Stomach (tissue), 8 donors: ENCODE measurements at regions not wholly inside any gene's neighbourhood (a gene's known extent, or its start where the extent isn't known, plus 50 kb on each side); places are given as distances from the start of the nearest gene placed in this dataset.

Experiments
- DNase-seq, 2 donors: peaks; one replicate each; pipeline versions ENCODE4 v3.0.0 to v3.0.0-alpha.2; 2013 to 2019
- H3K27ac ChIP-seq, 5 donors: fragments of 200-600 bp in 4 of 5; sonication (generic) in 4 of 5; one replicate each; pipeline ENCODE4 v1.5.1; 2013 to 2019; ENCODE audit warnings: mild to moderate bottlenecking in 1 of 5, moderate library complexity in 1 of 5
- H3K27me3 ChIP-seq, 3 donors: fragments of 200-600 bp; sonication (generic); one replicate each; pipeline ENCODE4 v1.5.1; 2017 to 2019; ENCODE audit warnings: mixed run types in 1 of 3
- H3K36me3 ChIP-seq, 4 donors: fragments of 200-600 bp; sonication (generic); 1 replicate in 3 of 4; 2 replicates in 1 of 4; pipeline ENCODE4 v1.5.1; 2016 to 2019
- H3K4me1 ChIP-seq, 4 donors: fragments of 200-600 bp; sonication (generic); one replicate each; pipeline ENCODE4 v1.5.1; 2016 to 2019
- H3K4me3 ChIP-seq, 4 donors: fragments of 200-600 bp; sonication (generic) in 3 of 4; one replicate each; pipeline ENCODE4 v1.5.1; 2016 to 2019; ENCODE audit warnings: mild to moderate bottlenecking in 1 of 4
- H3K9me3 ChIP-seq, 4 donors: fragments of 200-600 bp; sonication (generic); one replicate each; pipeline ENCODE4 v1.5.1; 2016 to 2019
- CTCF ChIP-seq, 7 experiments: fragments of 450-650 bp in 4 of 7; fragments of 200-600 bp in 3 of 7; sonication (generic) in 3 of 7; IDR thresholded peaks; one replicate each; pipeline ENCODE4 v1.5.1; 2016 to 2019; ENCODE audit warnings: antibody characterized with exemption in 7 of 7, control low read depth in 2 of 7, mild to moderate bottlenecking in 1 of 7
- EP300 ChIP-seq: sonication (generic); formaldehyde crosslinking; IDR thresholded peaks from one replicate; pipeline ENCODE4 v1.6.1; 2017; ENCODE audit warnings: antibody characterized with exemption
- POLR2A ChIP-seq, 4 donors: fragments of 450-650 bp; IDR thresholded peaks; one replicate each; pipeline ENCODE4 v1.6.1; 2016; ENCODE audit warnings: antibody characterized with exemption in 4 of 4, control low read depth in 2 of 4, mild to moderate bottlenecking in 1 of 4, moderate library complexity in 1 of 4
- POLR2AphosphoS5 ChIP-seq, 3 donors: sonication (generic); formaldehyde crosslinking; IDR thresholded peaks; one replicate each; pipeline ENCODE4 v1.6.1; 2016; ENCODE audit warnings: antibody characterized with exemption in 3 of 3
- WGBS, 5 donors: extraction: QIAGEN DNeasy Blood & Tissue Kit in 3 of 5; methylation state at CpG; one replicate each; pipeline versions ENCODE4 v1.1.5 to v1.1.7; 2013 to 2018; 5-methylcytosine and 5-hydroxymethylcytosine counted together
- intact Hi-C: fragments of 100-400 bp; cut with DNase I; formaldehyde crosslinking; loops from one replicate; pipeline ENCODE4 v1.15.1; 2023; ENCODE audit warnings: low total_unique reads
- donor health status: healthy with polysubstance abuse.
- donor health status: Bipolar disorder and iron deficiency.
- donor health status: healthy.

GRCh38 chr5:164364237-164365208 is 859.1 kb downstream of the MAT2B start:
- Histone ChIP-seq H3K27me3 (no peaks in the 10 kb centered on the region), H3K4me3 (no peak overlapping the region), H3K27ac (no peak overlapping the region), H3K36me3 (no peaks in the 10 kb centered on the region), H3K9me3 (no peaks in the 10 kb centered on the region), H3K4me1 (no peaks in the 10 kb centered on the region)
- intact Hi-C loops = no loop called here
- TF ChIP-seq POLR2A (IDR thresholded peaks at IDR 0.05) (no peak), CTCF (IDR thresholded peaks at IDR 0.05) (no peak), POLR2AphosphoS5 (IDR thresholded peaks at IDR 0.05) (no peak), EP300 (no peak)
- WGBS, 5 donors = 76 to 88% (median 83%) methylated on average over 7 of the region's 7 CpGs
- DNase-seq = no peak

GRCh38 chr5:164370841-164371240 is 865.4 kb downstream of the MAT2B start:
- intact Hi-C loops = no loop called here
- 85 to 93% (median 91%) methylated on average over 4 of the region's 4 CpGs for WGBS, 5 donors

GRCh38 chr5:164372892-164373291 is 867.5 kb downstream of the MAT2B start:
- intact Hi-C loops = no loop called here
- Histone ChIP-seq H3K4me3 (no peak overlapping the region), H3K27me3 (no peaks in the 10 kb centered on the region), H3K9me3 (no peaks in the 10 kb centered on the region), H3K36me3 (no peaks in the 10 kb centered on the region), H3K4me1 (no peaks in the 10 kb centered on the region), H3K27ac (no peak overlapping the region)
- no peak for TF ChIP-seq POLR2AphosphoS5 (IDR thresholded peaks at IDR 0.05)
- no peak for TF ChIP-seq CTCF (IDR thresholded peaks at IDR 0.05)
- no peak for TF ChIP-seq EP300
- no peak for TF ChIP-seq POLR2A (IDR thresholded peaks at IDR 0.05)
- DNase-seq = no peak
- 81 to 91% (median 87%) methylated on average over 1 of the region's 1 CpG for whole genome bisulfite sequencing, 5 donors

More at GRCh38 chr5:164370841-164371240, 865.4 kb downstream of the MAT2B start:
- Histone ChIP-seq H3K9me3 (no peaks in the 10 kb centered on the region), H3K4me3 (no peak overlapping the region), H3K36me3 (no peaks in the 10 kb centered on the region), H3K27me3 (no peaks in the 10 kb centered on the region), H3K27ac (no peak overlapping the region), H3K4me1 (no peaks in the 10 kb centered on the region)
- TF ChIP-seq POLR2A (IDR thresholded peaks at IDR 0.05) = no peak
- TF ChIP-seq CTCF (IDR thresholded peaks at IDR 0.05) = no peak
- TF ChIP-seq POLR2AphosphoS5 (IDR thresholded peaks at IDR 0.05) = no peak
- TF ChIP-seq EP300 = no peak
- no peak for DNase-seq

- no peaks in the 10 kb centered on the region for H3K4me1 ChIP-seq
- no peak overlapping the region for H3K27ac ChIP-seq
- no peaks in the 10 kb centered on the region for H3K36me3 ChIP-seq
- DNase-seq = peak in 1 of 2 donors; percentile 10
- no peaks in the 10 kb centered on the region for H3K9me3 ChIP-seq
- no peaks in the 10 kb centered on the region for H3K27me3 ChIP-seq
- intact Hi-C loops = no loop called here
- TF ChIP-seq POLR2AphosphoS5 (IDR thresholded peaks at IDR 0.05) (no peak), CTCF (IDR thresholded peaks at IDR 0.05) (no peak), EP300 (no peak), POLR2A (IDR thresholded peaks at IDR 0.05) (no peak)
- no peak overlapping the region for H3K4me3 ChIP-seq
- WGBS, 5 donors = 58 to 73% (median 68%) methylated on average over 2 of the region's 2 CpGs
These were observed 868.5 kb downstream of the MAT2B start for GRCh38 chr5:164373876-164374275.
